Stimulated activated CD8-positive, alpha-beta memory T cell treated with anti-CD3 and anti-CD28 coated beads, Interleukin-7, amount 100 ng/mL, for 48 hours (primary cell): ENCODE measurements at regions not wholly inside any gene's neighbourhood (a gene's known extent, or its start where the extent isn't known, plus 50 kb on each side); places are given as distances from the start of the nearest gene placed in this dataset.

ENCODE experiments used
- DNase-seq, 2 donors: peaks; one replicate each; pipeline ENCODE4 v3.0.0-alpha.2; 2020; ENCODE audit warnings: low read depth in 1 of 2; ENCODE audit errors: extremely low read depth in 1 of 2

DNA sequence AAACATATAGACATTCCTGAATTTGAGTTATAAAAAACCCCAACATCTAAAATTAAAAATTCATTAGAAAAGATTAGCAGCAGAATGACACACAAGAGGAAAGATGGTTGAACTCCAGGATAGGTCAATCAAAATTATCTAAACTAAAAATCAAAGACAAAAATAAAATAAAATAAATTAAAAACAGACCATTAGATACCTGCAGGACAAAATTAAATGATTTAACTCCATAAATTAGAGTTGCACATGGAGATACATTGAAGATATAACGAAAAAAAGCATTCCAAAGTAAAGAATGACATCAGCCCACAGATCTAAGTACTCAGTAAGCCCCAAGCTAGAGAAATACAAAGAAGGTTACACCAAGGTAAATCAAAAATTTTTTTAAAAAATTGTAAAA, 226.1 kb upstream of the SORCS1 start:
- DNase-seq: no peak

DNA sequence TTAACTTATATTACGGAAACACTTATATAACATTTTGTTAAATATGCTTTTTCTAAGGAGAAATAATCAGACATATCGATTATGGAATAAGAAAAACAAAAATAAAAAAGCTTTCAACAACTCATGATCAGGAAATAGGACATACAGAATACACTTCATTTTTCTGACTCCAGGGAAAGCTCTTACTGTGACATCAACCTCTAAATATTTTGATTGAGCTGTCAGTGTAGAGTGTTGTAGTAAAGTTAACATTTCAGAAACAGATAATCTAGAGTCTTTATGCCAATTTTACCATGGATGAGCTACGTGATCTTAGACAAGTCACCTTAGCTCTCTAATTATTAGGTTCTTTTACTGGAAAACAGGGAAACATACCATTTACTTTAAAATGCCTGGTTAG, 218.9 kb upstream of the SORCS1 start:
- no peak for DNase-seq

DNA sequence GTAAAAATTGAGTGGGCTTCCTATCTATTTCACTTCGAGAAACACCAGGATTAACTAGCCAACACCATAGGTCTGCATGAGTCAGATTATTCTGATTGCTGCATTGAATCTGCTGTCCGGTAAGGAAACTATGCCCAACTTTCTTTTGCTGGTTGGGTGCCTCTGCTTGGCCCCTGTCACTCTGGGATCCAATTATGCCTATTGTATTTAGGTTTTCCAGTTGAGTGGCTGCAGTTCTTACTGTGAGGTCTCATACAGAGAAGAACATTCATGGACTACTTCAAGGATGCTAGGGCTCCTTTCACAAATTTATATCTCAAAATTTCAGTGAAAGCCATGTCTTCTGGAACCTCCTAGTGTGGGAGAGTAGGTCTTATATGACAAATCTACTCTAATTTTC, 215.1 kb upstream of the SORCS1 start:
- DNase-seq: no peak

DNA sequence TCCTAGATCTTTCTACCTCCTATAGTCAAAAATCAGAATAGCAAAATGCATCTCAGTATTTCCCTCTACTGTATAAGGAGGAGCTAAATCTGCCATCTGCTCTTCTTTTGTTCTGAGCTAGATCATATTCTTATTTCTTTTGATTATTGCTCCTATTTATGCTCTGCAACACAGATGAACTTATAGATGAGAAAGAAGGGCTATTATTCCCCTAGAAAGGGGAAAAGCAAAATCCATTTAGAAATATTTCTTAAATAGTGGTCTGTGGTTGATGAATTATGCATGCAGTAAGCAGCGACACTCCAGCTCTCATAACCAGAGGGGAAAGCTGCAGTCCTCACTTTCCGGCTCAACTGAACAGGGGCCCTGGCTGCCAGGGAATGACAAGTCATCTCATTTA, 207.3 kb upstream of the SORCS1 start:
- no peak for DNase-seq

DNA sequence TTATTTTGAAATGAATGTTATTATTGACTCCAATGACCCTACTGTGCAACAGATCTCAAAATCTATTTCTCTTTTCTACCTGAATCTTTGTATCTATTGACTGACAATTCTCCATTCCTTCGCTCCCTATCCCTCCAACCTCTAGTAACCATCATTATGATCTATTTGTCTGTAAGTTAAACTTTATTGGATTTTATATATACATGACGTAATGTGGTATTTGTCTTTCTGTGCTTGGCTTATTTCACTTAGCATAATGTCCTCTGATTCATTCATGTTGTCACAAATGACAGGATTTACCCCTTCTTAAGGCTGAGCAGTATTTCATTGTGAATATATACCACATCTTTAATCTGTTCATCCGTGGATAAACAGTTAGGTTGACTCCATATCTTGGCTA, 200.4 kb upstream of the SORCS1 start:
- no peak for DNase-seq

DNA sequence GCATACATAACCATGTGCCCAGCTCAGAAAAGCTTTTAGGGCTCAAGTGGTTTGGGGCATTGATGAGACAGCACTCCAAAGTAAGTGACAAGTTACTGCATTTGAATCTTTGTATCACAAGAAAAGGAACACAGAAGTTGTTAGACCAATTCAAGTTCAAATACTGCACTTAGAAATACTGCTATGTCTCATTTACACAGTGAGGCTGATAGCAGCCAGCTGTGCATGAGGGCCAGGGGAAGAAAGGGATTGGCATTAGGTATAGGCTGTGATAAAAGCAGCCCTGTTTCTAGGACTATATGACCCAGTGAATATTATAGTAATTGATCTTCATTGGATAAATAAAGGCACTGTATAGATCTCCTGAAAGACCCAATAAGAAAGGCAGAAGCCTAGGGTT, 197.8 kb upstream of the SORCS1 start:
- DNase-seq: no peak

DNA sequence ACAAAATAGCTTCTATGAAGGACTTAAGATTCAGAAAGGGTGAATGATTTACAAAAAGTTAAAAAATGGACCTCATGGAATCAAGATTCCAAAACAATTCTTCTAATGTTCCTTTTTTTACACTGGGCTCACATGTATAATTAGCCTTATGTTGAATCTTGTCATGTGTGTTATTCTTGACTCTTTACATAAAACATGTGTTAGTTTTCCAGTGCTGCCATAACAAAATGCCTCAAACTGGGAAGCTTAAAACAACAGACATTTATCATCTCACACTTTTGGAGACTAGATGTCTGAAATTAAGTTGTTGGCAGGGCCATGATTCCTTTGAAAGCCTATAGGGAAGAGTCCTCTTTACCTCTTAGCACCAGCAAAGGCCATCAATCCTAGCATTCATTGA, 192.5 kb upstream of the SORCS1 start:
- no peak for DNase-seq

DNA sequence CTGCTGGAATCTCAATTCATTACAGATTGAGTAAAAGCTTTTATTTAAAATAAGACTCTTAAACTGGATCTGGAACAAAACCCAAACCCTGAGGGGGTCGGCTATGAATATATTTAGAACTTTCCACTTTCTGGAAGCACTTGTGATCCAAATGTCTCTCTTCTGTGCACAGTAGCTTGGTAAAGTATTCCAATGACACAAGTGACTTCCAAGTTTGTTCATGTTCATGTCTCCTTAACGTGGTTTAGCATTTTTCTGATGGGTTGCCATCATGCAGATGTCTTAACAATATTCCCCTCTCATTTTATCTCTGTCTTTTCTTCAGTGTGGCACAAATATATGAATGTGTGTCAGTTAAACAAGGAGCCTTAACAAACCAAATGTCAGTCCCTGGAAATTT, 191.9 kb upstream of the SORCS1 start:
- no peak for DNase-seq

DNA sequence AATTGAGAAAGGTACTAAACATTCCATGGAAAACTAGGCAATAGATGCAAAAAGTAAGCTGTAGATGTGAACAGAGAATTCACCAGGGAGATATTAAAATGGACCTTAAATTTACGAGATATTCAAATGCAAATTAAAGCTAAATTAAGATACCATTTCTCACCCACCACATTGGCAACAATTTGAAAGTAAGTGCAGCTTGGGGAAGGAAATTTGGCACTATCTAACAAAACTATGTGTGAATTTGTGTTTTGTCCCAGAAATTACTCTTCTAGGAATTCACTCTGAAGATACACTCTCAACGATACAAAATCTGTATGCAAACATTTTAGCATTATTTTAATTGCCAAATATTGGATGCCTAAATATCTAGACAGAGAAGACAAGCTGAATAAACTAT, 178.2 kb upstream of the SORCS1 start:
- no peak for DNase-seq

DNA sequence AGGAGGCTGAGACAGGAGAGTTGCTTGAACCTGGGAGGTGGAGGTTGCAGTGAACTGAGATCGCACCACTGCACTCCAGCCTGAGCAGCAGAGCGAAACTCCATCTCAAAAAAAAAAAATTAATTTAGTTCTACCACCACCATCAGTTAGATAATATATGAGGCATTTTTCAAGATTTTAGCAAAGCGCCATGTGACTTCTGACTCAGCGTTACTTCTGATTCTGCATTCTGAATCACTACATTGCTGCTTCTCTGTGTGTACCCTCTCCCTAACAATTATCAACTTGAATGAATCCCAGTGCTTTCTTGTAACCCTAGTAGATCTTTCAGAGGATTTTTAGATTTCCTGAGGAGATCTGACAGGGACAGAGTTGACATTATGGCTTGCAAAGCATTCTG, 176.8 kb upstream of the SORCS1 start:
- DNase-seq: no peak

DNA sequence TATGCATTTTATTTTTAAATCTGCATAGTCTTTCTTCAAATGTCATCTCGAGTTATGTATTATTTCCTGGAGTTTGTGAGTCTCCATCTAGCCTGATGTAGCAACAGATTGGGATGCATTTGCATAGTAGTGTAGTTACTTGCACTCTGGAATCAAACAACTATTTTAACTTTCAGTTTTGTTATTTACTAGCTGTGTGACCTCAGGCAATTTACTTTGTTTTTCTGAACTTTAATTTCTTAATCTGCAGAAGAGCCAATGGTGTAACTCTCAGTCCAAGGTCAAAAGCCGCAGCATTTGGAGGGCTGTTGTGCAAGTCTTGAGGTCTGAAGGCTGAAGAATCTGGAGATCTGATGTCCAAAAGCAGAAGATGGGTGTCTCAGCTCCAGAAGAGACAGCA, 175.8 kb upstream of the SORCS1 start:
- no peak for DNase-seq

DNA sequence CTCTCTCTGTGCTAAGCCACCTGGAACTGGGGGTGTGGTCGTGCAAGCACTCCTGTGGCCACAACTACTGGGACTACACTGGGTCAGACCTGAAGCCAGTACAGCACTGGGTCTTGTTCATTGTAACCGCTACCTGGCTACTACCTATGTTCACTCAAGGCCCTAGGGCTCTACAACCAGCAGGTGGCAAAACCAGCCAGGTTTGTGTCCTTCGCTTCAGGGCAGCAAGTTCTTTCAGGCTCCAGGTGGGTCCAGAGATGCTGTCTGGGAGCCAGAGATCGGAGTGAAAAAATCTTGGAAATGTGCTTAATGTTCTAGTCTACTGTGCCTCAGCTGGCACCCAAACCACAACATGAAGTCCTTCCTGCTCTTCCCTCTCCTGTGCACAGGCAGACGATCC, 171.6 kb upstream of the SORCS1 start:
- DNase-seq: no peak

DNA sequence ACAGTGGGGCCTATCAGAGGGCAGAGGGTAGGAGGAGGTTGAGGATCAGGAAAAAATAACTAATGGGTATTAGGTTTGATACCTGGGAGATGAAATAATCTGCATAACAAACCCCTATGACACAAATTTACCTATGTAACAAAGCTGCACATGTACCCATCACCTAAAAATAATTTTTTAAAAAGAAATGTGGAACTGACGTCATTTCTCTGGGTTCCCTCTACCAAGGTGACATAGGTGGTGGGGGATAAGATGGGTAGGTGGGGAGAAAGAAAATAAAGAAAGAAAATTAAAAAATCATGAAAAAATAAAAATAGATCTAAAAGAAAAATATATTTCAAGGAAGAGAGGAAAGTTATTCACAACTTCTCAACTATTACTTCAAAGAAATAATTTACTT, 153.1 kb upstream of the SORCS1 start:
- no peak for DNase-seq

DNA sequence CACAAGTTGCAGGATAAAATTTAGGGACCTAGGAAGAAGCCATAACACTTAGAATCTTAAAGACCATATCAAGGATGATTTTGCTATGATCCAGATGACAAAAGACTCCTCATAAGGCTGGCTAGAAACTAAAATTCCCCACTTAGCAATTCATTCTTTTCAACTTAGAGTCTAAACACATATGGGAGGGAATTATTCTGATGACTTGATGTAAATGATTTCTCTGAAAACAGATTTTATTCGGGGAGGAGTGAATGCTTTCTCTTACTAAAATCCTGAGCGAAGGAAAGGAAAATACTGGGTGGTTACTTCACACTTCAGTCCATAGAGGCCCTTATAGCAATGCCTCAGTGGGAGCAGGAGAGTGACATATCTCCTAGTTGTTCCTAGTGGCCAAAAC, 138.7 kb upstream of the SORCS1 start:
- no peak for DNase-seq

DNA sequence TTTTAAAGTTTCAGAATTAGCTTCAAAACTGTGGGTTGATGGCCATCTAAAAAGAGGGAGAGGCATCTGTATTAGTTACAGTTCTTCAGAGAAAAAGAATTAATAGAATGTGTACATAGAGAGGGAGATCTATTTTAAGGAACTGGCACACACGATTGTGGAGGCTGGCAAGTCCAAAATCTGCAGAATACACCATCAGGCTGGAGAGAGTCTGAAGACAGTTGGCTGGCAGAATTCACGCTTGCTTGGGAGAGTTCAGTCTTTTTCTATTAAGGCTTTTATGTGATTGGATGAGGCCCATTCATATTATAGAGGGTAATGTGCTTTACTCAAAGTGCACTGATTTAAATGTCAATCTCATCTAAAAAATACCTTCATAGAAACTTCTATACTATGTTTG, 135.1 kb upstream of the SORCS1 start:
- DNase-seq: no peak

DNA sequence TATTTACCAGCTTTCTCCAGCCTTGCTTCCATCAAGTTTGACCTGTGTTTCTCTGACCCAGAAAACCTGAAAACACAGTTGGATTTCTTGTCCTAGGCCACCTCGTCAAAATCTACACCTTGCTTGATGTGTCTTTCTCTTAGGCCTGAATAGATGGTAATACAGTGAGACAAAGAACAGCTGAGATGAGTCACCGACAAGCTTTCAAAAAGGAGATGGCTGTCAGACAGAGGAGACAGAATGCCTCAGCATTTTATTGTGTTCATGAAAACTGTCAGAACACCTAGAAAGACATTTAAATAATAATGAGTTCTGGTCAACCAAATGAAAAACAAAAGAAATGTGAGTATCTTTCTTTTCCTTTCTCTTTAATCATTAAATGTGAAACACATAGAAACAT, 119.7 kb upstream of the SORCS1 start:
- DNase-seq: no peak

DNA sequence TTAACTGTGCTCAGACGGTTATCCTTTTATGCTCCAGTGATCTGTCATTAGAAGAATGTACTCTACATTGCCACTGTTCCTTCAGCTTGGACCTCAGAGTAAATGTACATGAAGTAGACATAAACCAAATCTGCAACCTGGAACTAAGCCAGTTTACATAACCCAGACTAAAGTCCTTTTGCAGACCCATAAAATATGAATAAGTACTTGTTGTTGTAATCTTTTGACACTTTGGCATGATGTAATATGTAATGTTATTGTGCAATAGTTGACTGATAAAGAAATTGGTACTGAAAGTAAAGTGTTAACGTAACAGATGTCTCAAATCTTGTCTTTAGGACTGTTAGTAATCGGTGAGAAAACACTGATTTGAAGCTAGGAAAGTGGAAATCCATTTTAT, 115.8 kb upstream of the SORCS1 start:
- no peak for DNase-seq

DNA sequence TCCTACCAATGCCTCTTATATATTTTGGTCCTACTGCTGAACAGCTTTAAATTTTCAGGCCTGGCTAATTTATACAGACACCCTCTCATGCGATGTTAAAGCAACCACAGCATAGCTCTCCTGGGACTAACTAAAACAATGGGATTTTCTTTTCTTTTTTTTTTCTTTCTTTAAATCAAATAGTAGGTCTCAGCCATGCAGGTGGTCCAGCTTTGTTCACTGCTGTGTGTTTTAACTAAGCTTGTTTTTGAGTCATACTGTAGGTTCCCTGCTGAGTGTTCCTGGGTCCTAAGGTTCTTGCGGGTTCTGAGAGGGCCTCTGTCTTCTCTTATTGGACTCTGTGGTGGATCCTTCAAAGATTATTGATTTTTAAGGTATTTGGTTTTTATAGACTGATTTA, 113.1 kb upstream of the SORCS1 start:
- no peak for DNase-seq

DNA sequence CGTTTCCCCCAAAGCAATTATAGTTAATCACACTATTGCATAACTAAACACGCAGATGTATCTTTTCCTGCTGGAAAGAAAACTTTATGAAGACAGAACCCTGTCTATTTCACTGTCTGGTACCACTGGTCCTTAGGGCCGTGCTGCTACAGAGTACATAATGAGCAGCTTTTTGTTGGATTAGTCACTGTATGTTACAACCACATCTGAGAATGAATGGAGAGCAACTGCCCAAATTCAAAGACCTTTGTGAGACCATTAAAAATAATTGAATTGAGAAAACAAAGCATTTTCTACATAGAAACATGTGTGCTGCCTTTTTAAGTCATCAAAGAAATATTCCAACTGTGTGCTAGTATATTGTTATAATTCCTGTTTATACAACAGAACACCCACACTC, 111.3 kb upstream of the SORCS1 start:
- DNase-seq: no peak

DNA sequence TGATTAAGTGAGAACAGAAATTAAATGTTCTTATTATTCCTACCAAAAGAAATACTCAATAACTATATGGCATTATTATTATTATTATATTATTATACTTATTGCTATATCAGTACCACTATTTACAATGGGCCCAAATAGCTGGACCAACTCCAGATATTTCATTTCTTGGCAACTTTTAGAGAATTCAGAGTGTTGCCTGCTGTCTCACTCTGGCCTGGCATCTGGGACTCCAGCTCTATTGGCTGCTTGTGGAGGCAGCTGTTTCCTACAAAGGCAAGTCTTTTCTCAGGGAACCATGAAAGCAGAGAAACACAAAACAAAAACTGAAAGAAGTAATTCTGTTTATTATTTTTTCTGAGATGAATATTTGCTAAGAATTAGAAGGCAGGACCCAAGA, 105.1 kb upstream of the SORCS1 start:
- DNase-seq: no peak

DNA sequence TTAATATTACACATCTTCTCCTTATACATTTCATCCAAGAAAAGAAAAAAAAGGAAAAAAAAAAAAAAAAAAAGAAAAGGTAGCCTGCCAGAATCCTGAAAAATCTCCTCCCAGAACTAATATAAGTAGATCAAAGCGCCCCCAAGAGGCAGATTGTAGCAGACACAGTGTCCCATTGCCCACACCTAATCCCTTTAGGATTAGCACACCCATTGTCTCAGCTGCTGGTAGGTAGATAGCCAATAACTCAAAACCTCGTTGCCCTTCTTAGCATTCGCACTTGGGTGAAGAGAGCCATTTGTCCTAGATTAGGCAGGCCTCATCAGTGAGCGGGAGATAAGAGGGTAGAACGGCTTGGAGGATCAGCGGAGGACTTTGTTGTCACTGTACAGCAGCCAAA, 100.2 kb upstream of the SORCS1 start:
- DNase-seq: no peak

DNA sequence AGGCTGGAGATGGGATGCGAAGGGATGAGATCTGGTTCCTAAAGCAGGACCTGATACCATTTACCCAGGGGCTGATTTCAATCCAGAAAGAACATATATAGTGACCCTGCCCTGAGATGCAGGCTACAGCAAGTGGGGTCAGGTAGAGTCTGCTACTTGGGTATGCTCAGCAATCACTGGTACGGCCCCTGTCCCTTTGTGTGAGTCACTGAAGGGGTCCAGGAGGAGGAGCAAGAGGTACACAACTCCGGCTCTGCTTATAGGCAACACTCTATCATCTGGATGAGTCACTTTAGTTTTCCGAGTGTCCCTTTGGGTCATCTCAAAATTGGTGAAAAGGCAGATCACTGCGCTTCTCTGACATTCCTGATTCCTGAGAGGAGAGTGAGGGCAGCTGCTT, 79.6 kb upstream of the SORCS1 start:
- no peak for DNase-seq

DNA sequence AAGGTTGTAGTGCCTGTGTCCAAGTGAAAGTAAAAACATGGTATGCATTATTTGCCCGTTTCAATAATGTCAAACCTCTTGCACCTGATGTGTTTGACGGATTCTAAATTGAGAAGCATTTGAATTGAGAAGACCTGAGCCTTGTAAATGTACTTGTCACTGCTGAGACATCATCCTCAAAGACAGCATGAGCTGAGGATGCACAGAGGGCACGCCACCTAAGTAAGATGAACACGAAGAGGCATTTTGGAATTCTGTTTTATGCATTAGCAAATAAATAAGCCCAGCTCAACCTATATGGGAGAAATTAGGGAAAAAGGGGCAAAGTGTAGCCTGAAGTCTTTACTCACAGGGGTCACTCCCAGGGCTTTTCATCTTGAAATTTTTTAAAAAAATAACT, 73.8 kb upstream of the SORCS1 start:
- DNase-seq: no peak

DNA sequence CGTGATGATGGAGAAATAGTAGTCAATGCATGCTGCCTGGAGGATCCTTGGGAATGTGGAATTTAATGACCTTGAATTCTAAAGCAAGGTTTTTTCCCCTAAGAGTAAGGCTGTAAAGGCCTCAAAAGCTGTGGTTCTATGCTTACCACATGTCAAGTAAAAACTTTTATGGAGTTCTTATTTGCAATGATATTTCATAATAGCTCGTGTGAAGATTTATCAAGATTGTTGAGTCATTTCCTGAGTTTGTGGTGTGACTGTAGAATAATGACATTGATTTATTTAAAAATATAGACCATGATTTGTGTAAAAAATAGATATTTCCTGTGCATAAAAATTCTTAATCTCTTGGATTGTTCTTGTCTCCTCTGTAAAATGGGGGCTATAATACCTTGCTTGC, 67.5 kb upstream of the SORCS1 start:
- DNase-seq: no peak
